ENCODE measurements at regions not wholly inside any gene's neighbourhood (a gene's known extent, or its start where the extent isn't known, plus 50 kb on each side); places are given as distances from the start of the nearest gene placed in this dataset.

DNA sequence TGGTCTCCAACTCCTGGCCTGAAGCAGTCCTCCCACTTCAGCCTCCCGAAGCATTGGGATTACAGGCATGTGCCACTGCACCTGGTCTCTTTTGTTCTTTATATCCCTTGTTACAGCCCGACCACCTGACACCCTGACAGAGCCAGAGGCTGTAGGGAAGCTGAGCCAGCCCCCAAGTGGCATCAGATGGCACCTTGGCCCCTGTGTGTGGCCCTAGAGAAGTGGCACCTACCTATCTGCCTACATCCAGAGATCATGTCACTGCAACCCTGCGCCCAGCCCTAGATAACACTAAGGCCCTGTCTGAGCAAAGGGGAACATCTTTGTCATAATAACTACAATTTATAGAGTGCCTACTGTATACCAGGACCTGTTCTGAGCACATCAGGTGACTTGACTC, 235.0 kb downstream of the AACS start:
- 60 to 80% (median 70%) methylated on average over 3 of the region's 3 CpGs for whole genome bisulfite sequencing, 5 donors
- no peak for DNase-seq
- intact Hi-C loops (cut with DNase I; ENCODE audit: low total_unique reads), result no loop called here
- H3K9me3 ChIP-seq, result no peaks in the 10 kb centered on the region
- H3K27me3 ChIP-seq (replicated peaks in 1 of 7), result peaks cover 0 to 30% (median 0%) of the 10 kb centered on the region in 7 donors
- no peak overlapping the region for H3K4me3 ChIP-seq
- no peaks in the 10 kb centered on the region for H3K4me1 ChIP-seq
- no peak overlapping the region for H3K27ac ChIP-seq
- no peak for TF ChIP-seq CTCF (IDR thresholded peaks at IDR 0.05 in 8 of 11, conservative IDR thresholded peaks at IDR 0.05 in 3 of 11)
- TF ChIP-seq POLR2AphosphoS5 (IDR thresholded peaks at IDR 0.05), result no peak
- TF ChIP-seq POLR2A (IDR thresholded peaks at IDR 0.05), result no peak
- H3K36me3 ChIP-seq, result no peaks in the 10 kb centered on the region

DNA sequence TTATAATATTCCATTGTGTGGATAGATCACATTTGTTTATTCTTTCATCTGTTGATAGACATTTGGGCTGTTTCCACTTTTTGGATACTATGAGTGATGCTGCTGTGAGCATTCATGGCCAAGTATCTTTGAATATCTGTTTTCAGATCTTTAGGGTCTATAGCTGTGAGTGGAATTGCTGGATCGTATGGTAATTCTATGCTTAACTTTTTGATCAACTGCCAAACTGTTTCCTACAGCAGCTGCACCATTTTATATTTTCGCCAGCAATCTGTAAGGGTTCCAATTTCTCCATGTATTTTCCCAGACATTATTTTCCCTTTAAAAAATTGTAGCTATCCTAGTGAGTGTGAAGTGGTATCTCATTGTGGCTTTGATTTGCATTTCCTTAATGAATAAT, 238.1 kb downstream of the AACS start:
- Histone ChIP-seq H3K36me3 (no peaks in the 10 kb centered on the region), H3K27me3 (replicated peaks in 1 of 7) (peaks cover 0 to 13% (median 0%) of the 10 kb centered on the region in 7 donors), H3K4me3 (no peak overlapping the region), H3K4me1 (no peaks in the 10 kb centered on the region), H3K9me3 (no peaks in the 10 kb centered on the region), H3K27ac (no peak overlapping the region)
- intact Hi-C loops (cut with DNase I; ENCODE audit: low total_unique reads), result no loop called here
- 70 to 87% (median 84%) methylated on average over 2 of the region's 2 CpGs for WGBS, 5 donors
- TF ChIP-seq POLR2AphosphoS5 (IDR thresholded peaks at IDR 0.05) (no peak), POLR2A (IDR thresholded peaks at IDR 0.05) (no peak), CTCF (IDR thresholded peaks at IDR 0.05 in 8 of 11, conservative IDR thresholded peaks at IDR 0.05 in 3 of 11) (no peak)
- DNase-seq, result no peak

DNA sequence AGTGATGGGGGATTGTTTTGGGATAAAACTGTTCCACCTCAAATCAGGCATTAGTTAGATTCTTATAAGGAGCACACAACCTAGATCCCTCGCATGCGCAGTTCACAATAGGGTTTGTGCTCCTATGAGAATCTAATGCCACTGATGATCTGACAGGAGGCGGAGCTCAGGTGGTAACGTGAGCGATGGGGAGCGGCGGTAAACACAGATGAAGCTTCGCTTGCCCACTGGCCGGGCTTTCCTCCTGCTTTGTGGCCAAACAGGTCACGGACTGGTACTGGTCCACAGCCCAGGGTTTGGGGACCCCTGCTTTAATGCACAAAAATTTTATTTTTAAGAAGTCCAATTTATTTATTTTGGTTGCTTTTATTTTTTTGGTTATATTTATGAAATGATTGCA, 238.8 kb downstream of the AACS start:
- Histone ChIP-seq H3K27me3 (replicated peaks in 1 of 7) (peaks cover 0 to 12% (median 0%) of the 10 kb centered on the region in 7 donors), H3K36me3 (no peaks in the 10 kb centered on the region), H3K4me3 (no peak overlapping the region), H3K4me1 (no peaks in the 10 kb centered on the region), H3K9me3 (peaks cover 0 to 4% (median 0%) of the 10 kb centered on the region in 8 donors), H3K27ac (no peak overlapping the region)
- WGBS, 5 donors, result 90 to 98% (median 95%) methylated on average over 10 of the region's 10 CpGs
- TF ChIP-seq CTCF (IDR thresholded peaks at IDR 0.05 in 8 of 11, conservative IDR thresholded peaks at IDR 0.05 in 3 of 11) (no peak), POLR2AphosphoS5 (IDR thresholded peaks at IDR 0.05) (no peak), POLR2A (IDR thresholded peaks at IDR 0.05) (no peak)
- DNase-seq, result no peak
- intact Hi-C loops (cut with DNase I; ENCODE audit: low total_unique reads), result no loop called here

- no peaks in the 10 kb centered on the region for H3K4me1 ChIP-seq
- intact Hi-C loops (cut with DNase I; ENCODE audit: low total_unique reads), result no loop called here
- no peaks in the 10 kb centered on the region for H3K36me3 ChIP-seq
- no peak for DNase-seq
- TF ChIP-seq POLR2AphosphoS5 (IDR thresholded peaks at IDR 0.05), result no peak
- TF ChIP-seq CTCF (IDR thresholded peaks at IDR 0.05 in 8 of 11, conservative IDR thresholded peaks at IDR 0.05 in 3 of 11), result no peak
- TF ChIP-seq POLR2A (IDR thresholded peaks at IDR 0.05), result no peak
- 76 to 87% (median 84%) methylated on average over 6 of the region's 6 CpGs for WGBS, 5 donors
- no peak overlapping the region for H3K27ac ChIP-seq
- H3K4me3 ChIP-seq, result no peak overlapping the region
- peaks cover 0 to 12% (median 0%) of the 10 kb centered on the region in 8 donors for H3K9me3 ChIP-seq
- H3K27me3 ChIP-seq (replicated peaks in 1 of 7), result peaks cover 0 to 22% (median 0%) of the 10 kb centered on the region in 7 donors
Measured at GRCh38 chr12:125305231-125305630, 240.0 kb downstream of the AACS start.
